ENCODE measurements at regions not wholly inside any gene's neighbourhood (a gene's known extent, or its start where the extent isn't known, plus 50 kb on each side); places are given as distances from the start of the nearest gene placed in this dataset.

- intact Hi-C loops (cut with micrococcal nuclease), result no loop called here
- H3K4me1 ChIP-seq (ENCODE audit: insufficient read depth, low read length), result no peaks in the 10 kb centered on the region
- H3K4me2 ChIP-seq (ENCODE audit: low read length), result no peak overlapping the region
- no peak overlapping the region for H3K27ac ChIP-seq (ENCODE audit: low read length)
- H3K27me3 ChIP-seq (ENCODE audit: low read length), result no peaks in the 10 kb centered on the region
- H3K9me2 ChIP-seq (replicated peaks; ENCODE audit: low read length), result no peaks in the 10 kb centered on the region
- no peaks in the 10 kb centered on the region for H4K20me1 ChIP-seq (ENCODE audit: low read length)
- POLR2A ChIA-PET (ENCODE audit: unreplicated experiment), result no interaction called here
- no peaks in the 10 kb centered on the region for H3K79me2 ChIP-seq (ENCODE audit: low read length)
- H3K9ac ChIP-seq (ENCODE audit: low read length), result no peak overlapping the region
- no peak overlapping the region for H2AFZ ChIP-seq (ENCODE audit: low read length)
- BruUV-seq (replicated peaks), result no TSS peak
- H3F3A ChIP-seq (ENCODE audit: low read length, unreplicated experiment), result no peaks in the 10 kb centered on the region
- CTCF ChIA-PET, result no interaction called here
- no peak overlapping the region for H3K4me3 ChIP-seq (ENCODE audit: low read length)
- no peaks in the 10 kb centered on the region for H3K36me3 ChIP-seq (ENCODE audit: low read depth, low read length)
- TF ChIP-seq EZH2 (IDR thresholded peaks at IDR 0.05; ENCODE audit: low read length, unreplicated experiment) (no peak), CTCF (conservative IDR thresholded peaks at IDR 0.05; ENCODE audit: low read depth, low read length) (no peak), EZH2phosphoT487 (IDR thresholded peaks at IDR 0.05; ENCODE audit: borderline replicate concordance, low read length) (no peak)
- no peak for ATAC-seq
- no peaks in the 10 kb centered on the region for H3K9me3 ChIP-seq (ENCODE audit: low read length)
- no peak for DNase-seq
Observed at GRCh38 chr1:57599236-57599994, 175.6 kb upstream of the DAB1 start.

GRCh38 chr1:57597036-57597435 is 173.2 kb upstream of the DAB1 start:
- ATAC-seq (no peak), DNase-seq (no peak)
- Histone ChIP-seq H3K9ac (ENCODE audit: low read length) (no peak overlapping the region), H3F3A (ENCODE audit: low read length, unreplicated experiment) (no peaks in the 10 kb centered on the region), H3K27me3 (ENCODE audit: low read length) (no peaks in the 10 kb centered on the region), H3K9me2 (replicated peaks; ENCODE audit: low read length) (no peaks in the 10 kb centered on the region), H3K9me3 (ENCODE audit: low read length) (no peaks in the 10 kb centered on the region), H2AFZ (ENCODE audit: low read length) (no peak overlapping the region), H3K4me2 (ENCODE audit: low read length) (no peak overlapping the region), H3K4me1 (ENCODE audit: insufficient read depth, low read length) (no peaks in the 10 kb centered on the region), H4K20me1 (ENCODE audit: low read length) (no peaks in the 10 kb centered on the region), H3K36me3 (ENCODE audit: low read depth, low read length) (no peaks in the 10 kb centered on the region), H3K27ac (ENCODE audit: low read length) (no peak overlapping the region), H3K4me3 (ENCODE audit: low read length) (no peak overlapping the region), H3K79me2 (ENCODE audit: low read length) (no peaks in the 10 kb centered on the region)
- no TSS peak for BruUV-seq (replicated peaks)
- intact Hi-C loops (cut with micrococcal nuclease), result no loop called here
- ChIA-PET CTCF (no interaction called here), POLR2A (ENCODE audit: unreplicated experiment) (no interaction called here)
- TF ChIP-seq EZH2 (IDR thresholded peaks at IDR 0.05; ENCODE audit: low read length, unreplicated experiment) (no peak), CTCF (conservative IDR thresholded peaks at IDR 0.05; ENCODE audit: low read depth, low read length) (no peak), EZH2phosphoT487 (IDR thresholded peaks at IDR 0.05; ENCODE audit: borderline replicate concordance, low read length) (no peak)

- DNase-seq (no peak), ATAC-seq (no peak)
- no peak overlapping the region for H3K9ac ChIP-seq (ENCODE audit: low read length)
- no peaks in the 10 kb centered on the region for H3K9me3 ChIP-seq (ENCODE audit: low read length)
- H2AFZ ChIP-seq (ENCODE audit: low read length), result no peak overlapping the region
- no peaks in the 10 kb centered on the region for H3K9me2 ChIP-seq (replicated peaks; ENCODE audit: low read length)
- H3K27me3 ChIP-seq (ENCODE audit: low read length), result no peaks in the 10 kb centered on the region
- no peak overlapping the region for H3K4me3 ChIP-seq (ENCODE audit: low read length)
- POLR2A ChIA-PET (ENCODE audit: unreplicated experiment), result no interaction called here
- H3K27ac ChIP-seq (ENCODE audit: low read length), result no peak overlapping the region
- no peaks in the 10 kb centered on the region for H4K20me1 ChIP-seq (ENCODE audit: low read length)
- TF ChIP-seq CTCF (conservative IDR thresholded peaks at IDR 0.05; ENCODE audit: low read depth, low read length) (no peak), EZH2phosphoT487 (IDR thresholded peaks at IDR 0.05; ENCODE audit: borderline replicate concordance, low read length) (no peak), EZH2 (IDR thresholded peaks at IDR 0.05; ENCODE audit: low read length, unreplicated experiment) (no peak)
- no peak overlapping the region for H3K4me2 ChIP-seq (ENCODE audit: low read length)
- H3K36me3 ChIP-seq (ENCODE audit: low read depth, low read length), result no peaks in the 10 kb centered on the region
- no TSS peak for BruUV-seq (replicated peaks)
- H3F3A ChIP-seq (ENCODE audit: low read length, unreplicated experiment), result no peaks in the 10 kb centered on the region
- CTCF ChIA-PET, result no interaction called here
- no peaks in the 10 kb centered on the region for H3K79me2 ChIP-seq (ENCODE audit: low read length)
- no peaks in the 10 kb centered on the region for H3K4me1 ChIP-seq (ENCODE audit: insufficient read depth, low read length)
- intact Hi-C loops (cut with micrococcal nuclease), result no loop called here
Observed at GRCh38 chr1:57594002-57594401, 170.1 kb upstream of the DAB1 start.

All from PC-3 (cell line).